Left lung (tissue), 4 donors: ENCODE measurements at regions not wholly inside any gene's neighbourhood (a gene's known extent, or its start where the extent isn't known, plus 50 kb on each side); places are given as distances from the start of the nearest gene placed in this dataset.

Experiments used
- ATAC-seq: fragments of 200-7000 bp; cut with Tn5 transposase; one replicate; pipeline ENCODE4 v1.9.1; 2020; ENCODE audit warnings: moderate library complexity
- DNase-seq, 4 donors: peaks; one replicate each; pipeline ENCODE4 v3.0.0-alpha.2; 2013 to 2020
- H3K27ac ChIP-seq, 2 donors: fragments of 200-600 bp; sonication (generic) in 1 of 2; one replicate each; pipeline versions ENCODE4 v1.5.0 to v1.8.0; 2020 to 2021
- H3K27me3 ChIP-seq, 2 donors: fragments of 200-600 bp; sonication (generic) in 1 of 2; one replicate each; pipeline versions ENCODE4 v1.5.0 to v1.8.0; 2020 to 2021
- H3K36me3 ChIP-seq, 2 donors: fragments of 200-600 bp; sonication (generic) in 1 of 2; one replicate each; pipeline versions ENCODE4 v1.5.0 to v1.8.0; 2020 to 2021
- H3K4me1 ChIP-seq, 2 donors: fragments of 200-600 bp; one replicate each; pipeline ENCODE4 v1.8.0; 2021
- H3K4me3 ChIP-seq, 2 donors: fragments of 200-600 bp; sonication (generic) in 1 of 2; one replicate each; pipeline versions ENCODE4 v1.5.0 to v1.8.0; 2020 to 2021; ENCODE audit warnings: mild to moderate bottlenecking in 1 of 2
- H3K9me3 ChIP-seq, 2 donors: fragments of 200-600 bp; sonication (generic) in 1 of 2; one replicate each; pipeline versions ENCODE4 v1.5.0 to v1.8.0; 2020 to 2021
- intact Hi-C, 2 donors: fragments of 100-400 bp; cut with DNase I; formaldehyde crosslinking; loops; one replicate each; pipeline versions ENCODE4 v1.11.2 to v1.14.2; 2022
- TF ChIP-seq, protein P1 (sequence below), 2 donors: fragments of 200-600 bp; sonication (generic) in 1 of 2; IDR thresholded peaks; one replicate each; pipeline versions ENCODE4 v1.5.0 to v1.8.0; 2021; ENCODE audit warnings: antibody characterized with exemption in 2 of 2
- donor health status: DM: no; HTN: yes; CAD: no.
- donor health status: DM: no; HTN: no; CAD: no.

DNA sequence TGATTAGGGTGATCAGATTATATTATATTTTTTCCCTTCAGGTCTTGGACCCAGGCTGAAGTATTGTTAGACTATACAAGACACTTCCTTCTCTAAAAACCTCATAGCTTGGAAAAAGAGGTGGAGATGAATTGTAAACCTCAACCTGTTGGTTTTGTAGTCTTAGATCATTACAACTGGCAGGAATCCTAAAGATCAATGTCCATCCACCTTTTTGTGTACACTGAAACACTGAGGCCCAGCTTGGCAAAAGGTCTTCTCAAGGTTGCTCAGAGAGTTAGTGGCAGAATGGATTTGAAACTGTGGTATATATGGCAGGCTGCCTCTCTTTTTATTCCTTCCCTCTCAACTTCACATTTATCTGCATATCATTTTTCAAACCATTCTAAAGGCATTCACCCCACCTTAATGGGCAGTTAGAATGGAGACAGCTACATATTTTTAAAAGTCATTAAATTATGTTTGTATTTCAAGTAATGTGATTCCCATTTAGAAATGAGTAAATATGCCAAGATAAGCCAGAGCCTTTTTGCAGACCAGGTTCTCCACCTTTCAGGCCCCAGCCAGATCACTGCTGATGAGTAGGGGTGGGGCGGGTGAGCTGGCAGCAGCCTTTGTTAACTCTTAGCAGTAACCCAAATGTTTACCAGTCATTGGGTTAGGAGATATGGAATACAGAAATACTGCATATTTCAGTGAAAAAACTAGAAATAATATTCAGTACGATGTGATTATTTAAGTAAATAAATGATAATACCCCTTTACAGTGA, 243.2 kb upstream of the F9 start:
- Histone ChIP-seq H3K4me3 (no peak overlapping the region), H3K36me3 (no peaks in the 10 kb centered on the region), H3K27ac (no peak overlapping the region), H3K4me1 (no peaks in the 10 kb centered on the region), H3K27me3 (no peaks in the 10 kb centered on the region), H3K9me3 (no peaks in the 10 kb centered on the region)
- ATAC-seq (no peak), DNase-seq (no peak)
- TF ChIP-seq, protein P1, sequence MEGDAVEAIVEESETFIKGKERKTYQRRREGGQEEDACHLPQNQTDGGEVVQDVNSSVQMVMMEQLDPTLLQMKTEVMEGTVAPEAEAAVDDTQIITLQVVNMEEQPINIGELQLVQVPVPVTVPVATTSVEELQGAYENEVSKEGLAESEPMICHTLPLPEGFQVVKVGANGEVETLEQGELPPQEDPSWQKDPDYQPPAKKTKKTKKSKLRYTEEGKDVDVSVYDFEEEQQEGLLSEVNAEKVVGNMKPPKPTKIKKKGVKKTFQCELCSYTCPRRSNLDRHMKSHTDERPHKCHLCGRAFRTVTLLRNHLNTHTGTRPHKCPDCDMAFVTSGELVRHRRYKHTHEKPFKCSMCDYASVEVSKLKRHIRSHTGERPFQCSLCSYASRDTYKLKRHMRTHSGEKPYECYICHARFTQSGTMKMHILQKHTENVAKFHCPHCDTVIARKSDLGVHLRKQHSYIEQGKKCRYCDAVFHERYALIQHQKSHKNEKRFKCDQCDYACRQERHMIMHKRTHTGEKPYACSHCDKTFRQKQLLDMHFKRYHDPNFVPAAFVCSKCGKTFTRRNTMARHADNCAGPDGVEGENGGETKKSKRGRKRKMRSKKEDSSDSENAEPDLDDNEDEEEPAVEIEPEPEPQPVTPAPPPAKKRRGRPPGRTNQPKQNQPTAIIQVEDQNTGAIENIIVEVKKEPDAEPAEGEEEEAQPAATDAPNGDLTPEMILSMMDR (IDR thresholded peaks at IDR 0.05), result no peak
- intact Hi-C loops, result no loop called here

DNA sequence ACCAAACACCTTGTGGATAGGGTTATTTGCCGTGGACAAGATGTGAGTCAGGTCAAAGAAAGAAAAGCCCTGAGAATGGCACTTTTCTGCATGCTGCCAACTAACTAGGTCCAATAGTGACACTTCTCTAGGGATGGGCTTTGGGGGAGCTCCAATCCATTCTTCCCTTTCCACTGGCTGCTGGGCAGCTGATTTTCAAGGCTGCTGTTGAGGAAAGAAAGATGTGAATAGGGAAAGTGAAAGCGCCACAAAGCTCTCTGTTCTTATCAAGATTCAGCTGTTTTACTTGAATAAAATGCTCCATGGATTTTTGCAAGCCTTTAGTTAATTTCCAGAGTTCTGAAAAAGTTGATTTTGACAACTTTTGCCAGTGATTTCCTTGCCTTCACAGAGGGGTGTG, 244.2 kb upstream of the F9 start:
- Histone ChIP-seq H3K4me1 (no peaks in the 10 kb centered on the region), H3K27ac (no peak overlapping the region), H3K27me3 (no peaks in the 10 kb centered on the region), H3K36me3 (no peaks in the 10 kb centered on the region), H3K4me3 (no peak overlapping the region), H3K9me3 (no peaks in the 10 kb centered on the region)
- TF ChIP-seq, protein P1 (IDR thresholded peaks at IDR 0.05), result no peak
- DNase-seq (no peak), ATAC-seq (no peak)
- intact Hi-C loops, result no loop called here

DNA sequence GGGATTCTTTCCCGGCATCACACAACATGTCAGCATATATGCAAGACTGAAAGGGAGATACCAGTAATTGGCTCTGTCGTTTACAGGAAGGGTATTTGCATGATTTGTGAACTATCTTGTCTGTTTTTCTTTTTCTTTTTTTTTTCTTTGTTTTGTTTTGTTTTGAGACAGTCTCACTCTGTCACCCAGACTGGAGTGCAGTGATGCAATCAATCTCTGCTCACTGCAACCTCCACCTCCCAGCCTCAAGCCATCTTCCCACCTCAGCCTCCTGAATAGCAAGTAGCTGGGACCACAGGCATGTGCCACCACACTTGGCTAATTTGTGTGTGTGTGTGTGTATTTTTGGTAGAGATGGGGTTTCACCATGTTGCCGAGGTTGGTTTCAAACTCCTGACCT, 262.7 kb upstream of the F9 start:
- Histone ChIP-seq H3K27me3 (no peaks in the 10 kb centered on the region), H3K4me3 (no peak overlapping the region), H3K27ac (no peak overlapping the region), H3K36me3 (no peaks in the 10 kb centered on the region), H3K9me3 (no peaks in the 10 kb centered on the region), H3K4me1 (no peaks in the 10 kb centered on the region)
- TF ChIP-seq, protein P1 (IDR thresholded peaks at IDR 0.05), result no peak
- ATAC-seq (no peak), DNase-seq (no peak)
- intact Hi-C loops, result no loop called here

DNA sequence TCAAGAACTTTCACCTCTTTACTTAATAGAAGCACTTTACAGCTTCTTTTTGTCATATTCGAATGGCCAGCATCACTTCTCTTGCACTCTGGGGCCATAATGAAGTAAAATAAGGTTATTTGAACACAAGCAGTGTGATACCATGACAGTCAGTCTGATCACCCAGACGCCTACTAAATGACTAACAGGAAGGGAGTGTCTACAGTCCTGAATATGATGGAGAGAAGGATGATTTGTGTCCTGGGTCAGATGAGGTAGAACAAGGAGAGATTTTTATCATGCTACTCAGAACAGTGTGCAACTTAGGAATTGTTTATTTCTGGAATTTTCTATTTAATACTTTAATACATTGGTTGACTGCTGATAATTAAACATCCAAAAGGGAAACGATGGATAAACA, 284.2 kb upstream of the F9 start:
- no peaks in the 10 kb centered on the region for H3K27me3 ChIP-seq

DNA sequence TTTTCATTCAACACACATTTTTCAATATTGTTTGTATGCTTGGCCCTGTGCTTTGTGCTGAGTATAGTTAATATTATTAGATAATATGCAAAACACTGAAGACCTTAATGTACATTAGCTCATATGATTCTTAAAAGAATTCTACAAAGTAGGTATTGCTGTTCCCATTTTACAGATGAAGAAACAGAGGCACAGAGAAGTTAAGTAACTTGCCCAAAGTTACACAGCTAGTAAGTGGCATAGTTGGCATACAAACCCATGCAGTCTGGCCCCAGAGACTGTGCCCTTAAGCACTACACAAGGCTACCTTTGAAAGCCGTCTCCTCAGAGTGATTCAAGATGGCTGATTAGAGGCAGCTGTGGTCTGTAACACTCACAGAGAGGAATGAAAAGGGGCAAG, 293.4 kb upstream of the F9 start:
- no peak overlapping the region for H3K27ac ChIP-seq
- H3K9me3 ChIP-seq, result no peaks in the 10 kb centered on the region
- no peaks in the 10 kb centered on the region for H3K4me1 ChIP-seq
- DNase-seq (no peak), ATAC-seq (no peak)
- no peaks in the 10 kb centered on the region for H3K36me3 ChIP-seq
- intact Hi-C loops, result no loop called here
- no peak overlapping the region for H3K4me3 ChIP-seq
- no peaks in the 10 kb centered on the region for H3K27me3 ChIP-seq
- TF ChIP-seq, protein P1 (IDR thresholded peaks at IDR 0.05), result no peak

More for the DNA sequence above, 284.2 kb upstream of the F9 start:
- H3K4me3 ChIP-seq, result no peak overlapping the region
- ATAC-seq (no peak), DNase-seq (no peak)
- intact Hi-C loops, result no loop called here
- no peaks in the 10 kb centered on the region for H3K4me1 ChIP-seq
- H3K36me3 ChIP-seq, result no peaks in the 10 kb centered on the region
- H3K27ac ChIP-seq, result no peak overlapping the region
- TF ChIP-seq, protein P1 (IDR thresholded peaks at IDR 0.05), result no peak
- no peaks in the 10 kb centered on the region for H3K9me3 ChIP-seq
